ENCODE measurements at regions not wholly inside any gene's neighbourhood (a gene's known extent, or its start where the extent isn't known, plus 50 kb on each side); places are given as distances from the start of the nearest gene placed in this dataset.
"Not testable (repeated sequence)": the region's sequence is repeated elsewhere in the genome, so short reads cannot be mapped to it uniquely, and the experiment has no call there.

DNA sequence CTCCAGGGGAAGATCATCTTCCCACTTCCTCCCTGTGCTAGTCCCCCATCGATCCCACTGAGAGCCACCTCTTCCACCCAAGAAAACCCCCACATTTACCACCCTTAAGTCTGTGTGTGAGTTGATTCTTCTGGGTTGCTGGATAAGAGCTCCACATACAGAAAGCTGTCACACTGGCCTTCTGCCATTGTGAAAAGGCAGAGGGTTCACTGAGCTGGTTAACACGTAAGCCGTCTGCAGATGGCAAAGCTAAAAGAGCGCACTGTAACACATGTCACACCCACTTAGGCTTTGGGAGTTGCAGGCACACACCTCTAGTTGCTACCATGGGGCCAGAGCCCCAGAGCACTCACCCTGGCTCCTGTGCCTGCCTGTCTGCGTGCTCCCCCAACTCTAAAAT lies 309.8 kb upstream of the LRRC3B start:
- Mint-ChIP-seq H3K9me3 (peaks cover 55% of the 10 kb centered on the region), H3K27ac (no peak overlapping the region), H3K4me3 (no peak overlapping the region), H3K4me1 (ENCODE audit: low read depth) (no peaks in the 10 kb centered on the region), H3K27me3 (ENCODE audit: insufficient read depth) (no peaks in the 10 kb centered on the region), H3K36me3 (ENCODE audit: low read depth) (no peaks in the 10 kb centered on the region; the same call in 1 of the 2 replicates)
- no peak for DNase-seq
- TF ChIP-seq, protein P1, sequence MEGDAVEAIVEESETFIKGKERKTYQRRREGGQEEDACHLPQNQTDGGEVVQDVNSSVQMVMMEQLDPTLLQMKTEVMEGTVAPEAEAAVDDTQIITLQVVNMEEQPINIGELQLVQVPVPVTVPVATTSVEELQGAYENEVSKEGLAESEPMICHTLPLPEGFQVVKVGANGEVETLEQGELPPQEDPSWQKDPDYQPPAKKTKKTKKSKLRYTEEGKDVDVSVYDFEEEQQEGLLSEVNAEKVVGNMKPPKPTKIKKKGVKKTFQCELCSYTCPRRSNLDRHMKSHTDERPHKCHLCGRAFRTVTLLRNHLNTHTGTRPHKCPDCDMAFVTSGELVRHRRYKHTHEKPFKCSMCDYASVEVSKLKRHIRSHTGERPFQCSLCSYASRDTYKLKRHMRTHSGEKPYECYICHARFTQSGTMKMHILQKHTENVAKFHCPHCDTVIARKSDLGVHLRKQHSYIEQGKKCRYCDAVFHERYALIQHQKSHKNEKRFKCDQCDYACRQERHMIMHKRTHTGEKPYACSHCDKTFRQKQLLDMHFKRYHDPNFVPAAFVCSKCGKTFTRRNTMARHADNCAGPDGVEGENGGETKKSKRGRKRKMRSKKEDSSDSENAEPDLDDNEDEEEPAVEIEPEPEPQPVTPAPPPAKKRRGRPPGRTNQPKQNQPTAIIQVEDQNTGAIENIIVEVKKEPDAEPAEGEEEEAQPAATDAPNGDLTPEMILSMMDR (IDR thresholded peaks at IDR 0.05): no peak

DNA sequence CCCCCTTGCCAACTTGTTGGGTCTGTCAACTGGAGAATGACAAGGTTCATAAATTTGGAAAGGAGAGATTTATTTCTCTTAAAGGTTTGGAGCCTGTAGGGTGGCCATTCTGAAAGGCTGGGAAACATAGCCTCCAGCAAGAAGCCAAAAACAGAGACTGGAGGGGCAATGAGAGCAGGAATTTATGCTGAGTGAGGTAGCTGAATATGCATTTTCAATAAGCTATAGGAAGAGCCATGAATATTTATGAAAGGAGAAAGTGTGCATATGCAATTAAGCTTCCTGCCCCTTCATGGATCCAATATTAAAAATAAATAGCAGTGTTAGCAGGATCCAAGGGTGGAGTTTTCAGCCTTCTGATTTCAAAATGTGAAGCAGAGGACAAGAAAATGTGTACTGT lies 306.1 kb upstream of the LRRC3B start:
- Mint-ChIP-seq H3K4me3 (no peak overlapping the region), H3K9me3 (peaks cover 55% of the 10 kb centered on the region), H3K4me1 (ENCODE audit: low read depth) (no peaks in the 10 kb centered on the region), H3K36me3 (ENCODE audit: low read depth) (peaks cover 6% of the 10 kb centered on the region; the same call in 1 of the 2 replicates), H3K27ac (no peak overlapping the region), H3K27me3 (ENCODE audit: insufficient read depth) (no peaks in the 10 kb centered on the region; the same call in 1 of the 2 replicates)
- TF ChIP-seq, protein P1 (IDR thresholded peaks at IDR 0.05): no peak
- no peak for DNase-seq

DNA sequence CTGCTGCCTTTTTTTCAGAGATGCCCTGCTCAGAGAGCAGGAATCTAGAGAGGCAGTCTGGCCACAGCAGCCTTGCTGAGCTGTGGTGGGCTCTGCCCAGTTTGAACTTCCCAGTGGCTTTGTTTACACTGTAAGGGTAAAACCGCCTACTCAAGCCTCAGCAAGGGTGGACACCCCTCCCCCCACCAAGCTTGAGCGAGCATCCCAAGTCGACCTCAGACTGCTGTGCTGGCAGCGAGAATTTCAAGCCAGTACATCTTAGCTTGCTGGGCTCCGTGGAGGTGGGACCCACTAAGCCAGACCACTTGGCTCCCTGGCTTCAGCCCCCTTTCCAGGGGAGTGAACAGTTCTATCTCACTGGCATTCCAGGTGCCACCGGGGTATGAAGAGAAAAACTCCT lies 298.8 kb upstream of the LRRC3B start:
- H3K27me3 Mint-ChIP-seq (ENCODE audit: insufficient read depth); DNase-seq; H3K27ac Mint-ChIP-seq; H3K4me3 Mint-ChIP-seq; H3K36me3 Mint-ChIP-seq (ENCODE audit: low read depth); H3K4me1 Mint-ChIP-seq (ENCODE audit: low read depth): not testable (repeated sequence)
- H3K9me3 Mint-ChIP-seq: peaks cover 46% of the 10 kb centered on the region

DNA sequence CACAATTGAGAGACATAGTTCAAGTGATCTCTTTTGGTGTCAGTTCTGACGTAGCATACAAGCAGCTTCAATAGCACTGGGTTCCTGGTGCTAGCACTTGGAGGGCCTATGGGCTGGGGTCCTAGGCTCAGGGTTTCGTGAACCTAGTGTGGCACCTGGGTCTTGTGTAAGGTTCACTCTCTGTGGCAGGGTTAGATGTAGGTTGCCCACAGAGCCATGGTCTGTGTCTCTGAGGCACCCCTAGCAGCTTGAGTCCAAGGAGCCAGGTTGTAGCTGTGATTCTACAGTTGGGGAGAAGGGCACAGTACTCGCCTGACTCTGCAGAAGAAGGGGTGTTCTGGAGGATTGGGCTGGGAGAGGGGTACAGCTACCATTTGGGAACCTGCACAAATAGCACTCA lies 282.6 kb upstream of the LRRC3B start:
- no peak for DNase-seq
- Mint-ChIP-seq H3K4me3 (no peak overlapping the region), H3K27me3 (ENCODE audit: insufficient read depth) (no peaks in the 10 kb centered on the region), H3K4me1 (ENCODE audit: low read depth) (no peaks in the 10 kb centered on the region), H3K27ac (no peak overlapping the region), H3K9me3 (peaks cover 49% of the 10 kb centered on the region), H3K36me3 (ENCODE audit: low read depth) (no peaks in the 10 kb centered on the region; the same call in 1 of the 2 replicates)
- TF ChIP-seq, protein P1 (IDR thresholded peaks at IDR 0.05): no peak

DNA sequence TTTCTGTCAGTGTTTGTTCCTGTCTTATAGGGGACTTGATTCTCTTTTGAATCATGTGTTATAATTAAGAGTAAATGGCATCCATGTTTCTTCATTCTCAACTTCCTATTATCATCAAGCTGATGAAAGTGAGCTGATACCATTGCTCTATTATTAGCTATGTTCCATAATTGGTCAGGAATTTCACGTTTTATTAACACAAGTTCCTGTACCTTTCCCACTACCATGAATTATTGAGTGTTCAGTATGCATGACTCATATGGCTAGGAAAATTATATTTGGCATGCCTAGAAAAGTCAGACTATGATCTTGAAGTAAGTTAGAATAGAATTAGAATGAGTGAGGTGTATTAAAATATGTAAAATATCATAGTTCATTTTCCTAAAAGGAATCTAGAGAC lies 278.9 kb upstream of the LRRC3B start:
- DNase-seq: no peak
- H3K27ac Mint-ChIP-seq: no peak overlapping the region
- H3K4me3 Mint-ChIP-seq: no peak overlapping the region
- H3K27me3 Mint-ChIP-seq (ENCODE audit: insufficient read depth): no peaks in the 10 kb centered on the region
- H3K36me3 Mint-ChIP-seq (ENCODE audit: low read depth): no peaks in the 10 kb centered on the region; the same call in 1 of the 2 replicates
- peaks cover 53% of the 10 kb centered on the region for H3K9me3 Mint-ChIP-seq
- no peaks in the 10 kb centered on the region for H3K4me1 Mint-ChIP-seq (ENCODE audit: low read depth)
- TF ChIP-seq, protein P1 (IDR thresholded peaks at IDR 0.05): no peak

DNA sequence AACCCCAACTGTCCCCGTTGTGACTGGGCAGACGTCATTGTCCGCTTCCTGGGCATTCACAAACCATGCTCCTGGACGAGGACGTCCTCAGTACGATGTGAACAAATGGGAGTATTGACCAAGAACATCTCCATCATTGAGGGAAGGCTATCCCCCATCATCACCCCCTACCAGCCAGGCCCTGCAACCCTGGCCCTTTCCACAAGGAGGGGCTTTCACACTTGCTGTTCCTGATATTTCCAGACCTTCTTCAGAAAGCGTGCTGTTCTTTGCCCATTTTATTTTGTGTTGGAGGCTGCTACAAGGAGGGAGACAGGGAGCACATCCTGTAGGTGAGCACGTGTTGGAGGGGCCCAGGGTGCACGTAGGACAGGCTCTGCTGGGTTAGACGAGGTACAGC lies 277.0 kb upstream of the LRRC3B start:
- Mint-ChIP-seq H3K36me3 (ENCODE audit: low read depth) (no peaks in the 10 kb centered on the region), H3K4me3 (no peak overlapping the region), H3K9me3 (peaks cover 52% of the 10 kb centered on the region), H3K27me3 (ENCODE audit: insufficient read depth) (no peaks in the 10 kb centered on the region), H3K4me1 (ENCODE audit: low read depth) (no peaks in the 10 kb centered on the region), H3K27ac (no peak overlapping the region)
- TF ChIP-seq, protein P1 (IDR thresholded peaks at IDR 0.05): no peak
- DNase-seq: no peak
